Mammary epithelial cell (primary cell): ENCODE measurements at regions not wholly inside any gene's neighbourhood (a gene's known extent, or its start where the extent isn't known, plus 50 kb on each side); places are given as distances from the start of the nearest gene placed in this dataset.
"Not testable (repeated sequence)": the region's sequence is repeated elsewhere in the genome, so short reads cannot be mapped to it uniquely, and the experiment has no call there.

Source experiments
- EZH2 ChIP-seq: IDR thresholded peaks from 2 replicates; pipeline ENCODE4 v1.6.1; 2012; ENCODE audit warnings: low read length, inconsistent platforms, borderline replicate concordance
- TF ChIP-seq, protein P1 (sequence below), 2 donors: IDR thresholded peaks in 1 of 2; conservative IDR thresholded peaks in 1 of 2; 2 replicates each; pipeline ENCODE4 v1.5.1; 2011 to 2012; ENCODE audit warnings: inconsistent platforms in 2 of 2, low read length in 2 of 2, mild to moderate bottlenecking in 2 of 2, control low read depth in 1 of 2, low read depth in 1 of 2; ENCODE audit not compliant: insufficient read depth in 1 of 2; ENCODE audit errors: extremely low read depth in 1 of 2

GRCh38 chr14:106163812-106164211, 637.4 kb downstream of the TMEM121 start:
- TF ChIP-seq, protein P1, sequence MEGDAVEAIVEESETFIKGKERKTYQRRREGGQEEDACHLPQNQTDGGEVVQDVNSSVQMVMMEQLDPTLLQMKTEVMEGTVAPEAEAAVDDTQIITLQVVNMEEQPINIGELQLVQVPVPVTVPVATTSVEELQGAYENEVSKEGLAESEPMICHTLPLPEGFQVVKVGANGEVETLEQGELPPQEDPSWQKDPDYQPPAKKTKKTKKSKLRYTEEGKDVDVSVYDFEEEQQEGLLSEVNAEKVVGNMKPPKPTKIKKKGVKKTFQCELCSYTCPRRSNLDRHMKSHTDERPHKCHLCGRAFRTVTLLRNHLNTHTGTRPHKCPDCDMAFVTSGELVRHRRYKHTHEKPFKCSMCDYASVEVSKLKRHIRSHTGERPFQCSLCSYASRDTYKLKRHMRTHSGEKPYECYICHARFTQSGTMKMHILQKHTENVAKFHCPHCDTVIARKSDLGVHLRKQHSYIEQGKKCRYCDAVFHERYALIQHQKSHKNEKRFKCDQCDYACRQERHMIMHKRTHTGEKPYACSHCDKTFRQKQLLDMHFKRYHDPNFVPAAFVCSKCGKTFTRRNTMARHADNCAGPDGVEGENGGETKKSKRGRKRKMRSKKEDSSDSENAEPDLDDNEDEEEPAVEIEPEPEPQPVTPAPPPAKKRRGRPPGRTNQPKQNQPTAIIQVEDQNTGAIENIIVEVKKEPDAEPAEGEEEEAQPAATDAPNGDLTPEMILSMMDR (conservative IDR thresholded peaks at IDR 0.05 in 1 of 2, IDR thresholded peaks at IDR 0.05 in 1 of 2; ENCODE audit: extremely low read depth in 1 of 2, insufficient read depth in 1 of 2, low read depth in 1 of 2, low read length in 2 of 2) = not testable (repeated sequence)
- TF ChIP-seq EZH2 = not testable (repeated sequence)
